HFF-Myc (cell line): ENCODE measurements at regions not wholly inside any gene's neighbourhood (a gene's known extent, or its start where the extent isn't known, plus 50 kb on each side); places are given as distances from the start of the nearest gene placed in this dataset.

Experiments used
- DNase-seq: peaks from one replicate; pipeline ENCODE4 v3.0.0-alpha.2; 2011; ENCODE audit warnings: low read depth; ENCODE audit errors: extremely low read depth
- H3K4me3 ChIP-seq: replicated peaks from 2 replicates; pipeline ENCODE4 v1.5.1; 2011; ENCODE audit warnings: low read depth, mild to moderate bottlenecking, control low read depth, low read length
- TF ChIP-seq, protein P1 (sequence below): IDR thresholded peaks from 2 replicates; pipeline ENCODE4 v1.5.1; 2012; ENCODE audit warnings: mild to moderate bottlenecking, low read depth, low read length, control low read depth; ENCODE audit errors: missing control alignments

DNA sequence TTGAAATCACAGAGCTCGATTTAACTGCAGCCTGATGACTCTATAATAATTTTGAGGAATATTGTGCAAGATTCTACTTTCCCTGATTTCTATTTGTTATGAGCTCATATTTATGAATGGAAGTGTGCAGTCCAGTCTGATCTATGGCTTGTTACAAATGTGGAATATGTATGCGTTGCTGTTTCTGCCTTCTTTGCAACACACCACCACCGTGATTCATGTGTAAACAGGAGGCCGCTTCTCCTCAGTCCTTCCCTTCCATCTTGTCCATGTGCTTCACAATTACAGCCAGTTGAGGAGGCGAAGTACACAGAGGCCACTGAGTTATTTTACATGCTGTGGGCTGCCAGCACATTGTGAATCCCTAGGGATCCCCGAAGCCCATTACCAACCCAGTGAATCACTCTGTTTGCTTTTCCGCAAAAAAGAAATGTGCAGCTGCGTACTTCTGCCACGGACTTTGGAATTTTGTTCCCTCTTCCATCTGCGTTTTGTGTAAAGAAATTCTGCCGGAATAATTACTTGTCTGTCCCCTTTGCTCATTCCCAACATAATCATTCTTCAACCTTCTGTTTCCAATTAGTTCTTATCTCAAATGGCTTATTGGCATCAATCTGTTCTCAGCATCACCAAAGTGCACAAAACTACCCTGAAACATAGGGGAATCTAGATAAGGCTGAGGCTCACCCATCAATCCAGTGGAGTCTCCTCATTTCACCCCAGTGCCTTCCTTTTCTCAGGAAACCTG is 551.6 kb upstream of the CITED2 start:
- H3K4me3 ChIP-seq: no peak overlapping the region
- TF ChIP-seq, protein P1, sequence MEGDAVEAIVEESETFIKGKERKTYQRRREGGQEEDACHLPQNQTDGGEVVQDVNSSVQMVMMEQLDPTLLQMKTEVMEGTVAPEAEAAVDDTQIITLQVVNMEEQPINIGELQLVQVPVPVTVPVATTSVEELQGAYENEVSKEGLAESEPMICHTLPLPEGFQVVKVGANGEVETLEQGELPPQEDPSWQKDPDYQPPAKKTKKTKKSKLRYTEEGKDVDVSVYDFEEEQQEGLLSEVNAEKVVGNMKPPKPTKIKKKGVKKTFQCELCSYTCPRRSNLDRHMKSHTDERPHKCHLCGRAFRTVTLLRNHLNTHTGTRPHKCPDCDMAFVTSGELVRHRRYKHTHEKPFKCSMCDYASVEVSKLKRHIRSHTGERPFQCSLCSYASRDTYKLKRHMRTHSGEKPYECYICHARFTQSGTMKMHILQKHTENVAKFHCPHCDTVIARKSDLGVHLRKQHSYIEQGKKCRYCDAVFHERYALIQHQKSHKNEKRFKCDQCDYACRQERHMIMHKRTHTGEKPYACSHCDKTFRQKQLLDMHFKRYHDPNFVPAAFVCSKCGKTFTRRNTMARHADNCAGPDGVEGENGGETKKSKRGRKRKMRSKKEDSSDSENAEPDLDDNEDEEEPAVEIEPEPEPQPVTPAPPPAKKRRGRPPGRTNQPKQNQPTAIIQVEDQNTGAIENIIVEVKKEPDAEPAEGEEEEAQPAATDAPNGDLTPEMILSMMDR: no peak
- DNase-seq: no peak

DNA sequence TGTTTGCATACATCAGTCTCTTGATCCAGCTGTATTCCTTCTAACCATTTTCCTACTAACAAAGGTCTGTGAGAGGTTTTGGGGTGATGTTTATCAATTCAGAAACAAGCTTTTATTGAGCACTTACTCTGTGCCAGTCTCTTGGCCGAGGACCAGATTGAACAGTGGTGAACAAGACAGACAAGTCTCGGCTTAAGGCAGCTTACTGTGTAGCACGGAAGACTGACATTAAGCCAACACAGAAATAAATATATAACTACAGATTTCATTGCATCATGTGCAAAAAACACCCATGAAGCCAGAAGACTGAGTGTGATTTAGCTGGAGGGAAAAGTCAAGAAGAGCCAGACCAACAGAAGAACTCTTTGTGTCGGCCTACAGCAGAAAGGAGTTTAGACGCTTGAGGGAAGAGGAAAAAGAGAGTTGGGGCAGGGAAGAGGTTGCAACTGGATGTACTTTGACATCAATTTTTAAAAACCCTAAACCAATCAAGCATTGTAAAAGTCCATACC is 549.6 kb upstream of the CITED2 start:
- TF ChIP-seq, protein P1: no peak
- H3K4me3 ChIP-seq: no peak overlapping the region
- DNase-seq: no peak

DNA sequence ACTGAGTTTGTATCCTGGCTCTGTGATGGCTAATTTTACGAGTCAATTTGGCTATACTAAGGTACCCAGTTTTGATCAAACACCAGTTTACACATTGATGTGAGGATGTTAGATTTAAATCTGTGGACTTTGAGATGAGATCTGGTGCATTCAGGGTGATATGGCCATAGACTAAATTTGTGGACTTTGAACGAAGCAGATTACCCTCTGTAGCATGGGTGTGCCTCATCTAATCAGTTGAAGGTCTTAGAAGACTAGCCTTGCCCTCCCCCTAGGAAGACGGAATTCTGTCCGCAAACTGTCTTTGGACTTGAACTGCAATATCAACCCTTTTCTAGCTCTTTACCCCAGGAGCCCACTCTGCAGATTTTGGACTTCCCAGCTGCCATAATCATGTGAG is 547.8 kb upstream of the CITED2 start:
- no peak overlapping the region for H3K4me3 ChIP-seq
- no peak for DNase-seq
- TF ChIP-seq, protein P1: no peak

DNA sequence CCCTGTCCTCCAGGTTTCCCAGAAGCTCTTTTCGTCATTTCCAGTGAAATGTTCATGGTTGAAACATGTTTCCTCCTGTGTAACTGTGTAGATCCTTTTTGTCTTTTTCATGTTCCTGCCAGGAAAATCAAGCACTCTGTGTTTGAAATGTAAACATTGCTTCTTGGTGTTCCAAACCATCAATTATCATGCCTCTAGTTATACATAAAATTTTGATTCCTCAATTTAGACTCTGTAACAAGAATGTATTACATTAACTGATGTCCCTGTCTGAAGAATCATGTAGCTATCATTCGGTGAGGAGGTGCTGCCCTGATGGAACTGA is 546.3 kb upstream of the CITED2 start:
- TF ChIP-seq, protein P1: no peak
- no peak for DNase-seq

GRCh38 chr6:139920027-139920775 is 545.8 kb upstream of the CITED2 start:
- H3K4me3 ChIP-seq: no peak overlapping the region
- TF ChIP-seq, protein P1: no peak
- no peak for DNase-seq

More for the DNA sequence above, 546.3 kb upstream of the CITED2 start:
- H3K4me3 ChIP-seq: no peak overlapping the region

DNA sequence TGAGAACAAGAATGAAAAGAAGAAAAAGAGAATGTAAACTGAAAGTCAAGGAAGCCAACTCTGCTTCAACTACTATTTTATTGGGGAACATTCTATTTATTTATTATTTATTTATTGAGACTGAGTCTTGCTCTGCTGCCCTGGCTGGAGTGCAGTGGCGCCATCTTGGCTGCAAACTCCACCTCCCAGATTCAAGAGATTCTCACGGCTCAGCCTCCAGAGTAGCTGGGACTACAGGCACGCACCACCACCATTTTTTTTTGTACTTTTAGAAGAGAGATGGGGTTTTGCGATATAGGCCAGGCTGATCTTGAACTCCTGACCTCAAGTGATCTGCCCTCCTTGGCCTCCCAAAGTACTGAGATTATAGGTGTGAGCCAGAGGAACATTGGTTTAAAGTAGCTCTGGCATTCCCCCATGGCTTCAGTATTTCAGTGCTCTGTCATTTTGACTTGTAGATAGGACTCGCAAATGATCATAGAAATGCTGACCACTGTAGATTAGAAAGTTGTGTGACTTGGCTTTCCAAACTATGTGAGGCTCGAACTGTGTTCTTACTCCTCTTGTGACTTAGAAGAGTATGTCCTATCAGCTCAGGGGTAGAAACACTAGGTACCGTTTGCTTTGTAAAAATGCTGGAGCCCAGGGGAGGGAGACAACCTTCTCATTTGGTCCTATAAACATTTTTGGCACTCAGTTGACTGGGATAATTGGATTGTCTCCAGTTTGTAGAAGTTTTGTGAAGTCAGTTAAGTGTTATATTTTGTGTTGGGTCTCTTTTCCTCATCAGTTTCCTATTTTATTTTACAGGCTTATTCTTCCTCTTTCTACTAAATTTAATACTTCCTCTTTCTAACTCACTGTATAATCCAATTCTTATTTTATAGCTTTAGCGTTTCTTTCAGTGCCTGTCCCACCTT is 544.9 kb upstream of the CITED2 start:
- no peak for DNase-seq
- TF ChIP-seq, protein P1: no peak
- no peak overlapping the region for H3K4me3 ChIP-seq
